ENCODE measurements at regions not wholly inside any gene's neighbourhood (a gene's known extent, or its start where the extent isn't known, plus 50 kb on each side); places are given as distances from the start of the nearest gene placed in this dataset.

DNA sequence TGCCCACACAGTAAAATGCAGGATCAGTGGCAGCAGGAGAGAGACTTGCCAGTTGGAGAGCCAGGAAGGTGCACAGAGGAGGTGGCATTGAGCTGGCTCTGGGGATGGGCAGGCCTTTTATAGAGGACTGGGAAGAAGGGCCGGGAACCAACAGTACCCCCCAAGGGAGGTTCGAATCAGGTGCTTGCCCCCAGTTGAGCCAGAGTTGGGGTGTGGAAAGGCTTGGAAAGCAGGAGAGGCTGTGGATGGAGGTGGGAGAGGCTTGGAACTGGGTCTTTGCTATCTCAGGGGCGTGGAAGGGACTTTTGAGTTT, 107.6 kb downstream of the KLF13 start:
- TF ChIP-seq, protein P1, sequence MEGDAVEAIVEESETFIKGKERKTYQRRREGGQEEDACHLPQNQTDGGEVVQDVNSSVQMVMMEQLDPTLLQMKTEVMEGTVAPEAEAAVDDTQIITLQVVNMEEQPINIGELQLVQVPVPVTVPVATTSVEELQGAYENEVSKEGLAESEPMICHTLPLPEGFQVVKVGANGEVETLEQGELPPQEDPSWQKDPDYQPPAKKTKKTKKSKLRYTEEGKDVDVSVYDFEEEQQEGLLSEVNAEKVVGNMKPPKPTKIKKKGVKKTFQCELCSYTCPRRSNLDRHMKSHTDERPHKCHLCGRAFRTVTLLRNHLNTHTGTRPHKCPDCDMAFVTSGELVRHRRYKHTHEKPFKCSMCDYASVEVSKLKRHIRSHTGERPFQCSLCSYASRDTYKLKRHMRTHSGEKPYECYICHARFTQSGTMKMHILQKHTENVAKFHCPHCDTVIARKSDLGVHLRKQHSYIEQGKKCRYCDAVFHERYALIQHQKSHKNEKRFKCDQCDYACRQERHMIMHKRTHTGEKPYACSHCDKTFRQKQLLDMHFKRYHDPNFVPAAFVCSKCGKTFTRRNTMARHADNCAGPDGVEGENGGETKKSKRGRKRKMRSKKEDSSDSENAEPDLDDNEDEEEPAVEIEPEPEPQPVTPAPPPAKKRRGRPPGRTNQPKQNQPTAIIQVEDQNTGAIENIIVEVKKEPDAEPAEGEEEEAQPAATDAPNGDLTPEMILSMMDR (IDR thresholded peaks at IDR 0.05; ENCODE audit: low read depth, low read length), result no peak
- TF ChIP-seq EZH2phosphoT487 (IDR thresholded peaks at IDR 0.05; ENCODE audit: low read depth), result no peak
